H9 (cell line): ENCODE measurements at regions not wholly inside any gene's neighbourhood (a gene's known extent, or its start where the extent isn't known, plus 50 kb on each side); places are given as distances from the start of the nearest gene placed in this dataset.

Experiments
- DNase-seq: peaks from one replicate; pipeline ENCODE4 v3.0.0-alpha.2; 2017
- H2AFZ ChIP-seq: one replicate; pipeline ENCODE4 v1.6.1; 2013; ENCODE audit warnings: mild to moderate bottlenecking, low read length, control low read depth, moderate library complexity
- H2AK5ac ChIP-seq: 2 replicates; pipeline ENCODE4 v1.6.1; 2013; ENCODE audit warnings: low read length, control low read depth, mixed read lengths; ENCODE audit not compliant: insufficient read length
- H2BK120ac ChIP-seq: one replicate; pipeline ENCODE4 v1.6.1; 2013; ENCODE audit warnings: low read depth, mild to moderate bottlenecking, low read length, control low read depth, inconsistent platforms; ENCODE audit not compliant: poor library complexity, severe bottlenecking
- H2BK12ac ChIP-seq: 2 replicates; pipeline ENCODE4 v1.6.1; 2013; ENCODE audit warnings: low read length, control low read depth, mixed read lengths, low read depth; ENCODE audit not compliant: insufficient read length
- H2BK15ac ChIP-seq: 2 replicates; pipeline ENCODE4 v1.6.1; 2013; ENCODE audit warnings: low read depth, low read length, control low read depth
- H2BK20ac ChIP-seq: one replicate; pipeline ENCODE4 v1.6.1; 2013; ENCODE audit warnings: low read depth, mild to moderate bottlenecking, low read length, control low read depth, inconsistent platforms; ENCODE audit not compliant: poor library complexity, severe bottlenecking
- H2BK5ac ChIP-seq: 2 replicates; pipeline ENCODE4 v1.6.1; 2013; ENCODE audit warnings: low read length, control low read depth, mixed read lengths; ENCODE audit not compliant: insufficient read length
- H3K14ac ChIP-seq: 2 replicates; pipeline ENCODE4 v1.6.1; 2013; ENCODE audit warnings: low read length, control low read depth; ENCODE audit not compliant: insufficient read depth
- H3K18ac ChIP-seq: 2 replicates; pipeline ENCODE4 v1.6.1; 2013; ENCODE audit warnings: low read depth, mild to moderate bottlenecking, mixed read lengths, low read length, control low read depth; ENCODE audit not compliant: insufficient read length
- H3K23ac ChIP-seq: 2 replicates; pipeline ENCODE4 v1.6.1; 2013; ENCODE audit warnings: low read length, control low read depth, mixed read lengths, low read depth; ENCODE audit not compliant: insufficient read length
- H3K23me2 ChIP-seq: 2 replicates; pipeline ENCODE4 v1.6.1; 2013; ENCODE audit warnings: low read depth, mild to moderate bottlenecking, mixed read lengths, low read length, control low read depth; ENCODE audit not compliant: insufficient read length, poor library complexity, severe bottlenecking
- H3K27ac ChIP-seq: 2 replicates; pipeline ENCODE4 v1.5.1; 2013; ENCODE audit warnings: low read length, control low read depth, mixed read lengths, low read depth; ENCODE audit not compliant: insufficient read length
- H3K27me3 ChIP-seq: 2 replicates; pipeline ENCODE4 v1.6.1; 2013; ENCODE audit warnings: low read length, control low read depth, inconsistent platforms; ENCODE audit not compliant: insufficient read depth
- H3K4ac ChIP-seq: 2 replicates; pipeline ENCODE4 v1.6.1; 2013; ENCODE audit warnings: low read depth, mild to moderate bottlenecking, control low read depth, inconsistent platforms, low read length, moderate library complexity
- H3K4me1 ChIP-seq: 2 replicates; pipeline ENCODE4 v1.6.1; 2013; ENCODE audit warnings: low read length, control low read depth, inconsistent platforms; ENCODE audit not compliant: insufficient read depth
- H3K4me2 ChIP-seq: 2 replicates; pipeline ENCODE4 v1.6.1; 2013; ENCODE audit warnings: low read length, control low read depth, mixed read lengths; ENCODE audit not compliant: insufficient read length, insufficient read depth
- H3K56ac ChIP-seq: 2 replicates; pipeline ENCODE4 v1.6.1; 2013; ENCODE audit warnings: low read depth, mild to moderate bottlenecking, mixed read lengths, low read length, control low read depth; ENCODE audit not compliant: insufficient read length
- H3K79me1 ChIP-seq: 2 replicates; pipeline ENCODE4 v1.6.1; 2013; ENCODE audit warnings: low read depth, mild to moderate bottlenecking, moderate library complexity, low read length, control low read depth, inconsistent platforms; ENCODE audit not compliant: insufficient read depth, poor library complexity, severe bottlenecking
- H3K79me2 ChIP-seq: 2 replicates; pipeline ENCODE4 v1.6.1; 2013; ENCODE audit warnings: low read length, control low read depth, inconsistent platforms; ENCODE audit not compliant: insufficient read depth
- H3K9ac ChIP-seq: 2 replicates; pipeline ENCODE4 v1.6.1; 2013; ENCODE audit warnings: low read length, control low read depth, mixed read lengths; ENCODE audit not compliant: insufficient read length; ENCODE audit errors: extremely low read depth
- H3K9me3 ChIP-seq: one replicate; pipeline ENCODE4 v1.6.1; 2013; ENCODE audit warnings: low read depth, low read length, inconsistent platforms; ENCODE audit not compliant: control insufficient read depth
- H3T11ph ChIP-seq: one replicate; pipeline ENCODE4 v1.6.1; 2013; ENCODE audit warnings: mild to moderate bottlenecking, low read length, control low read depth, inconsistent platforms
- H4K20me1 ChIP-seq: one replicate; pipeline ENCODE4 v1.6.1; 2013; ENCODE audit not compliant: control insufficient read depth, insufficient read length, insufficient read depth
- H4K5ac ChIP-seq: 2 replicates; pipeline ENCODE4 v1.6.1; 2013; ENCODE audit warnings: low read depth, mild to moderate bottlenecking, mixed read lengths, low read length, control low read depth; ENCODE audit not compliant: insufficient read length
- H4K8ac ChIP-seq: replicated peaks from 2 replicates; pipeline ENCODE4 v1.6.1; 2013; ENCODE audit warnings: low read length, control low read depth, mixed read lengths, low read depth; ENCODE audit not compliant: insufficient read length
- H4K91ac ChIP-seq: 2 replicates; pipeline ENCODE4 v1.6.1; 2013; ENCODE audit warnings: low read depth, mild to moderate bottlenecking, moderate library complexity, mixed read lengths, low read length, control low read depth; ENCODE audit not compliant: insufficient read length
- H3K27ac Mint-ChIP-seq, 3 experiments: 2 replicates in 2 of 3; 3 replicates in 1 of 3; pipeline ENCODE4 v1.8.0; 2020 to 2021; ENCODE audit warnings: mixed read lengths in 3 of 3, mild to moderate bottlenecking in 1 of 3, moderate library complexity in 1 of 3
- H3K27me3 Mint-ChIP-seq: 2 replicates; pipeline ENCODE4 v1.8.0; 2021; ENCODE audit warnings: low read depth, mild to moderate bottlenecking, moderate library complexity, mixed read lengths
- H3K36me3 Mint-ChIP-seq, 3 experiments: 2 replicates in 2 of 3; 3 replicates in 1 of 3; pipeline ENCODE4 v1.8.0; 2020 to 2021; ENCODE audit warnings: low read depth in 3 of 3, mixed read lengths in 3 of 3; ENCODE audit not compliant: insufficient read depth in 1 of 3
- H3K4me1 Mint-ChIP-seq, 2 experiments: 2 replicates each; pipeline ENCODE4 v1.8.0; 2020; ENCODE audit warnings: mixed read lengths in 2 of 2
- H3K4me3 Mint-ChIP-seq, 2 experiments: 2 replicates in 1 of 2; 3 replicates in 1 of 2; pipeline ENCODE4 v1.8.0; 2020 to 2021; ENCODE audit warnings: mild to moderate bottlenecking in 2 of 2, mixed read lengths in 2 of 2, moderate library complexity in 1 of 2
- H3K9me3 Mint-ChIP-seq, 2 experiments: 2 replicates in 1 of 2; 3 replicates in 1 of 2; pipeline ENCODE4 v1.8.0; 2020; ENCODE audit warnings: mild to moderate bottlenecking in 2 of 2, mixed read lengths in 2 of 2, moderate library complexity in 1 of 2
- WGBS: extraction: QIAGEN DNeasy Blood & Tissue Kit; methylation state at CpG from one replicate; pipeline ENCODE4 v1.1.7; 2013; ENCODE audit warnings: missing lambda C conversion rate, low lambda C conversion rate, mixed read lengths; ENCODE audit not compliant: insufficient read length; ENCODE audit errors: extremely low coverage; 5-methylcytosine and 5-hydroxymethylcytosine counted together
- TF ChIP-seq, protein P1 (sequence below): fragments of 200-600 bp; sonication (generic); conservative IDR thresholded peaks from 3 replicates; pipeline ENCODE4 v1.8.0; 2021; ENCODE audit warnings: antibody characterized with exemption, mild to moderate bottlenecking

DNA sequence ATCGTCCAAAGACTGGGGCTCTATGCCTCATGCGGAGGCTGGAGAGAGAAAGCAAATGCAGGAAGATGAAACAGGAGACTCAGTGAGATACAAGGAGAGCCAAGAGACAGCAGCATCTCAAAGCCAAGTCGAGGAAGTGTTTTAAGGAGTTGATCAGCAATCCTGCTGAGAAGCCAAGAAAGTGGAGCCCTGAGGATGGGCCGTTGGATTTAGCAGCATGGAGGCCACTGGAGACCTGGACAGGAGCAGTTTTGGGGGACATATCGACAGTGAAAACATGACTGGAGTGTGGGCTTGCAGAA is 107.4 kb upstream of the ZBTB40 start:
- no peak overlapping the region for H3K4me2 ChIP-seq

More for the DNA sequence above, 107.4 kb upstream of the ZBTB40 start:
- H3K27me3 ChIP-seq, result no peaks in the 10 kb centered on the region
- no peaks in the 10 kb centered on the region for H3K4me1 ChIP-seq
- H3K23me2 ChIP-seq, result no peaks in the 10 kb centered on the region
- no peak overlapping the region for H3K14ac ChIP-seq
- H2BK20ac ChIP-seq, result no peak overlapping the region
- H3K27ac Mint-ChIP-seq, result no peak overlapping the region
- no peak overlapping the region for H4K5ac ChIP-seq
- no peaks in the 10 kb centered on the region for H3K9me3 Mint-ChIP-seq
- H2BK12ac ChIP-seq, result no peak overlapping the region
- H3T11ph ChIP-seq, result no peak overlapping the region
- H3K79me1 ChIP-seq, result no peaks in the 10 kb centered on the region
- no peak overlapping the region for H2AK5ac ChIP-seq
- H2BK5ac ChIP-seq, result no peak overlapping the region
- no peak overlapping the region for H2BK120ac ChIP-seq
- TF ChIP-seq, protein P1, sequence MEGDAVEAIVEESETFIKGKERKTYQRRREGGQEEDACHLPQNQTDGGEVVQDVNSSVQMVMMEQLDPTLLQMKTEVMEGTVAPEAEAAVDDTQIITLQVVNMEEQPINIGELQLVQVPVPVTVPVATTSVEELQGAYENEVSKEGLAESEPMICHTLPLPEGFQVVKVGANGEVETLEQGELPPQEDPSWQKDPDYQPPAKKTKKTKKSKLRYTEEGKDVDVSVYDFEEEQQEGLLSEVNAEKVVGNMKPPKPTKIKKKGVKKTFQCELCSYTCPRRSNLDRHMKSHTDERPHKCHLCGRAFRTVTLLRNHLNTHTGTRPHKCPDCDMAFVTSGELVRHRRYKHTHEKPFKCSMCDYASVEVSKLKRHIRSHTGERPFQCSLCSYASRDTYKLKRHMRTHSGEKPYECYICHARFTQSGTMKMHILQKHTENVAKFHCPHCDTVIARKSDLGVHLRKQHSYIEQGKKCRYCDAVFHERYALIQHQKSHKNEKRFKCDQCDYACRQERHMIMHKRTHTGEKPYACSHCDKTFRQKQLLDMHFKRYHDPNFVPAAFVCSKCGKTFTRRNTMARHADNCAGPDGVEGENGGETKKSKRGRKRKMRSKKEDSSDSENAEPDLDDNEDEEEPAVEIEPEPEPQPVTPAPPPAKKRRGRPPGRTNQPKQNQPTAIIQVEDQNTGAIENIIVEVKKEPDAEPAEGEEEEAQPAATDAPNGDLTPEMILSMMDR, result no peak
- no peak overlapping the region for H3K27ac ChIP-seq
- H3K4me3 Mint-ChIP-seq, result no peak overlapping the region
- no peak overlapping the region for H3K23ac ChIP-seq
- H4K8ac ChIP-seq, result no peak overlapping the region
- H3K4me1 Mint-ChIP-seq, result peaks cover 11 to 25% of the 10 kb centered on the region in 2 experiments
- no peak overlapping the region for H3K18ac ChIP-seq
- H3K4ac ChIP-seq, result no peak overlapping the region
- no peak overlapping the region for H3K56ac ChIP-seq
- DNase-seq, result no peak
- no peaks in the 10 kb centered on the region for H3K9me3 ChIP-seq
- no peak overlapping the region for H2BK15ac ChIP-seq
- H4K91ac ChIP-seq, result no peak overlapping the region
- H3K9ac ChIP-seq, result no peak overlapping the region
- H2AFZ ChIP-seq, result no peak overlapping the region
- H3K79me2 ChIP-seq, result no peaks in the 10 kb centered on the region
- no peaks in the 10 kb centered on the region for H4K20me1 ChIP-seq
- H3K36me3 Mint-ChIP-seq, result no peaks in the 10 kb centered on the region; a peak in 1 of 7 replicates
- H3K27me3 Mint-ChIP-seq, result peaks cover 18% of the 10 kb centered on the region
- no CpG with 5 or more reads among the region's 5 CpGs for whole genome bisulfite sequencing
